SKM-1 treated with dmso at 0.1 percent for 144 hours (cell line): ENCODE measurements at regions not wholly inside any gene's neighbourhood (a gene's known extent, or its start where the extent isn't known, plus 50 kb on each side); places are given as distances from the start of the nearest gene placed in this dataset.

Experiments
- DNase-seq: peaks from one replicate; lab custom pipeline; 2025; ENCODE audit not compliant: unreplicated experiment; lab: John Stamatoyannopoulos, UW

DNA sequence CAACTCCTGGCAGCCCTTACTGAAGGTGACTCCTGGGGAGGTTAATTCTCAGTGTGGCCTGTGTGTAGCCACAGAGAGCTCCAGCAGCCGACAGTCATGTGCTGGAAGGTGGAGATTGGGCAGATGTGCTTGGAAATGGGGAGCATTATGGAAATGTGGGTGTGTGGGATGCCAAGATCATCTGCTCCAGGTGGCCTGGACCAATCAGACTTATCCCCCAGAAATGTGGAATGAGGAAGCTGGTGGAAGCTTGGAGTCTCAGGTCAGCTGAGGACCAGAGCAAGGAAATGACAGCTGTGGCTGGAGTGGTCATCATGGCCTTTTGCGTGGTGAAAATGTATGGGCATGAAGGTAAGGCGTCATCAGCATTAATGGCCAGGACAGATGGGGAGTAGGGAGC is 234.0 kb downstream of the MIAT start:
- DNase-seq = no peak

GRCh38 chr22:26892166-26893041 is 235.0 kb downstream of the MIAT start:
- no peak for DNase-seq

- DNase-seq = no peak
These were observed 236.1 kb downstream of the MIAT start for GRCh38 chr22:26893173-26894110.

- DNase-seq = no peak
These were observed 237.0 kb downstream of the MIAT start for GRCh38 chr22:26894362-26894761.

DNA sequence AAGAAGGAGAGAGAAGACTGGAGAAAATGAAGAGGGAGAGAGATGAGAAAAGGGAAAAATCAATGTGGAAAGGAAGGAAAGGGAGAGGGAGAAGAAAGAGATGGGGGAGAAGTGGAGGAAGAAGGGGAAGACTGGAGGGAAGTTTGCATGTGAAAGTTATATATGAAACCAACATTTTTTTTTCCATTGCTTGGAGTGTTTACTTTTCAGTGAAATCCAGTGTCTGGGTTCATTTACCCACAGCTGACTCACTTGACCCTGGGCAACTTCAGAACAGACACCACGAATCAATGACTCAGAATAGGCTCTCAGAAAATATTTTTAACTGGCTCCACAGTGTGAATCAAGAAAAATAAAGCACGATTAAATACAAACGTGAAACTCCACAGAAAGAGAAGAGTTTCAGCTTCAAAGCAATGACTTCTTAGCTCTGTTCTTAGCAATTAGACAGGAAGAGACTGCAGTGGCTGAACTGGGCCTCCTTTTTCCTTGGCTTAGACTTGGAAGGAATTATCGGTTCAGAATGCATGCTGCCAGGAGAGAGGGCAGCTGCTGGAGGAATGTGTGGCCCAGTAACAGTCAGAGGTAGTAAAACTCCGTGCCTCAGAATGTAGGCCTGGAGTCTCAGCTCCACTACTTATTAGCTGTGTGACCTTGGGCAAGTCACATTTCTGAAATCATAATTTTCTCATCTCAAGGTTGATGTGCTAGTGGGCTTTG is 237.5 kb downstream of the MIAT start:
- DNase-seq = no peak

DNA sequence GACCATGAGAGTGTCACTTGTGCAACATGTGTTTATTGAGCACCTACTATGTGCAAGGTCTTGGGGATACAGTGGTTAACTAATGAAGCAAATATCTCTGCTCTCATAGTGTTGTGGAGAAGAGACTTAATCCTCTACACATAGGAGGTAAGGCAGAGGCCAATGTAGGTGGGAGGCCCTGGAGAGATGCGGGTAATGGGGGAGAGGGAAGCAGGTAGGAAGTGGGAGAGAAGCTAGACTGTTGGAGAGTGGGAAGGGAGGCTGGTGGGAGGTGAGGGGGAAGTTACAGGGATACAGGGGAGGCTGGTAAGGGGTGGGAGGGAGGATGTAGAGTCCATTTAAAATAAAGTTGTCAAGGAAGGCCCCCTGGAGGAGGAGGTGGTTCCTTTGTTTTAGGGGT is 240.0 kb downstream of the MIAT start:
- DNase-seq = no peak

- DNase-seq = no peak
These were observed 241.7 kb downstream of the MIAT start for GRCh38 chr22:26898946-26899605.

GRCh38 chr22:26900787-26901186 is 243.4 kb downstream of the MIAT start:
- no peak for DNase-seq

- no peak for DNase-seq
These were observed 243.9 kb downstream of the MIAT start for GRCh38 chr22:26901198-26901816.

DNA sequence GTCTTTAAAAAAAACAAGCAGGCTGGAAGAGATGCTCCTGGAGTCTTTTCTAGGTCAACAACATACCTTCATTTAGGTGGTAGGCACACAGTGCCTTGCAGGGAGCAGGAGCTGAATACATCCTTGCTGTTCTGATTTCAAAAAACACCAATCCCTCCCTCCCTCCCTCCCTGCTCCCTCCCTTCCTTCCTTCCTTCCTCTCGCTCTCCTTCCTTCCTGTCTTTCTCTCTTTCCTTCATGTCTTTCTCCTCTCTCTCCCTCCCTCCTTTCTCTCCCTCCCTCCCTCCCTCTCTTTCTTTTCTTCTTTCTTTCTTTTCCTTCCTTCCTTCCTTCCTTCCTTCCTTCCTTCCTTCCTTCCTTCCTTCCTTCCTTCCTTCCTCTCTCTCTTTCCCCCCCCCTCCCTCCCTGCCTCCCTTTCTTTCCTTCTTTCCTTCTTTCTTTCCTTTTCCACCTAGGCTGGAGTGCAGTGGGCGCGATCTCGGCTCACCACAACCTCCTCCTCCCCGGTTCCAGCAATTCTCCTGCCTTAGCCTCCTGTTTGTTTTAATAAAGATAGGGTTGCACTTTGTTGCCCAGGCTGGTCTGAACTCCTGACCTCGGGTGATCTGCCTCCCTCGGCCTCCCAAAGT is 245.1 kb downstream of the MIAT start:
- DNase-seq = no peak

- no peak for DNase-seq
These were observed 245.9 kb downstream of the MIAT start for GRCh38 chr22:26903030-26903856.

DNA sequence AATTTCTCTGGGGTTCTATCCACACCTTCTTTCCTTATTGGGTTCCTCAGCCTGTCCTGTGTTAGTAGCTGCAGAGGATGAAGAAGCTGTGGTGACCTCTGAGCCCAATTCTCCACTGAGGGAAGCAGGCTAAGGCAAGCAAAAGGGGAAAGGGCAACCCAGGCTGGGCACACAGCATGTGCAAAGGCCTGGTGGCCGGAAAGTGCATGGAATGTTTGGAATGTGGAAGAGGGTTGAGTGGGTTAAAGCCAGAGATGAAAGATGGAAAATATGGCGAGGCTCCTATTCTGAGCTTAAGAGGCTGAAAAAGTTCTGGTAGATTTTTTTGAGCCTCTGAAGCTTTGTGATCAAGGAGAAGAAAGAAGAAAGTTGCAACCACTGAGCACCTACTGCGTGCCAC is 247.1 kb downstream of the MIAT start:
- no peak for DNase-seq

DNA sequence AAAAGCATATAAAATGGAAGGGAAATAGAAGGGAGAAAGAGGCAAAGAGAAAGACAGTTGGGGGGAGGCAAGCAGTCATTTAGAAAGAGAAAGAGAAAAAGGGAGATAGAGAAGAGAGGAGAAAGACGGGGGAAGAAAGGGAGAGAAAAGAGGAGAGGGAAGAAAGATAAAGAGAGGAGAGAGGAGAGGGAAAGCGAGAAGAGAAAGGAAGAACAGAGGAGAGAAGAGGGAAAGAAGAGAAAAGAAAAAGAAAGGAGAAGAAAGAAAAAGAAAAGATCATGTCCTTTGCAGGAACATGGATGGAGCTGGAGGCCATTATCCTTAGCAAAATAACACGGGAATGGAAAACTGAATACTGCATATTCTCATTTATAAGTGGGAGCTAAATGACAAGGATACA is 247.7 kb downstream of the MIAT start:
- DNase-seq = no peak

GRCh38 chr22:26905640-26906039 is 248.3 kb downstream of the MIAT start:
- DNase-seq = no peak

DNA sequence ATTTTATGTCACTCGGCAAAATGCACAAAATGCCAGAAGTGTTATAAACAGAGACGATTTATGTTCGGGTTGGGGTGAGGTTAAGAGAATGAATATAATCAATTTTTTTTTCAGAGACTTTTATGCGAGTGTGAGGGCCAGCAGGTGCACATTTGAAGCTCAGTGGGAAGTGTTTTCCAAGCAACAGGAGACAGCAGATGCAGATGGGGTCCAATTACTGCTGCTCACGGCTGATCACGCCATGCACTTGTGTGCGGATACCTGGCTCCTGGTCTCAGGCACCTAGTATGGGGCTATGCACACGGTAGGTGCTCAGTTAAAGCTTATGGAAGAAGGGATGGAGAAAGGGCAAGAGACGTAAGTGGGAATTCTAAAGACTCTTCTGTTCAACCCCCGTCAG is 249.1 kb downstream of the MIAT start:
- no peak for DNase-seq

DNA sequence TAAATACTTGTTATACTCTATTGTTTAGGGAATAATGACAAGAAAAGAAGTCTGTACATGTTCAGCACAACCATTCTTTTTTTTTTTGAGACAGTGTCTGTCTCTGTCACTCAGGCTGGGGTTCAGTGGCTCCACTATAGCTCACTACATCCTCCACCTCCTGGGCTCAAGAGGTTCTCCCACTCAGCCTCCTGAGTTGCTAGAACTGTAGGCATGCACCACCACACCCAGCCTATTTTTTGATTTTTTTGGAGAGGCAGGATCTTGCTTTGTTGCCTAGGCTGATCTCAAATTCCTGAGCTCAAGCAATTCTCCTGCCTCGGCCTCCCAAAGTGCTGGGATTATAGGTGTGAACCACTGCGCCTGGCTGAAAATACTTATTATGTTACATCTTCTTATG is 250.0 kb downstream of the MIAT start:
- no peak for DNase-seq

DNA sequence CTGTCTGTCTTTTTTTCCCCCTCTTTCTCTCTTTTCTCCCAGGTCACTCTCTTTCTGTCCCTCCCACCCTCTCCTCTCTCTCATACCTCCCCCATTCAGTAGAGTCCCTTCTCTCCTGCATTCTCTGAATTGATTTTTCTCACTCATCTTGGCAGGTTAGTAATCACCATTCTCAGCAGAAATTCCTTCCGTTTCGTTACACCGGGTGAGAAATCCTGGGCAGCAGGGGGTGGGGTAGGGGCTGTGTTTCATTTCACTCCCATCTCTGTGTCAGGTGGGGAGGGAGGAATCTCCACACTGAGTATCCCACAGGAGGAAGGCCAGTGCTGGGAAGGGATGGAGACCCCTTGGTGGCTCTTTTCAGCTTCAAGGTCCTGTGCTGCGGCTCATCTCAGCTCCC is 253.5 kb downstream of the MIAT start:
- no peak for DNase-seq

DNA sequence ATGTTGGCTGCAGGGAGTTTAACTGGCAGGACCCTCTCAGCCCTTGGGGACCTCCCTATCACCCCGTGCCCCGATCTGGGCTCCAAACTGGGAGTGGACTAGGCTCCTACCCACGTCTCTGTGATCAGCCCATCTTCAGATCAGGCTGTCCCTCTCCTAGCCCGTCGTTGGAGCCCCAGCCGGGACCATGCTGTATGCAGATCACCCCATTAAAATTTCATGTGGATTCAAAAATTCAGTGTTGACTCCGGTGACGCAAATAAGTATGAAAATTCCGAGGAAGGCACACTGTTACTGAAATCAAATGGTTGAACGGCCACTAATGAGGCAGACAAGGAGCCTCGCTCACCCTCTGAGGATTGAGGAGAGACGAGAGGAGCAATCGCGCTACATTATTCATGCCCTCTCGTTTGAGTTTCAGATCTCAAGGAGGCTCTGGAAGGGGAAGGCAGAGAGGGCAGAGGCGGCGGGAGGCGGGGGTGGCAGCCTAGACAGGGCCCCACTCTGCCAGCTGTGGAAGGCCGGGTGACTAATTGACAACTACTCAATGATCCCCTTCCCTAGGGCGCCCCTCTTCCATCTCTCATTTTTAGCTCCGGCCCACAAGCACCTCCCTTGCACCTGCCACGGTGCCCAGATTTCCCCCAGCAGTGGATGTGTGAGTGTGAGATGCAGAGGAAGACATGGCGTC is 255.4 kb downstream of the MIAT start:
- no peak for DNase-seq
